GM13977 (cell line): ENCODE measurements at regions not wholly inside any gene's neighbourhood (a gene's known extent, or its start where the extent isn't known, plus 50 kb on each side); places are given as distances from the start of the nearest gene placed in this dataset.

ENCODE experiments used
- DNase-seq: peaks from one replicate; pipeline ENCODE4 v3.0.0; 2012; ENCODE audit warnings: low spot score
- in situ Hi-C: fragments of 300-500 bp; cut with MboI; formaldehyde crosslinking; loops from one replicate; pipeline ENCODE4 v1.12.0; 2022; ENCODE audit warnings: low sequenced_read_pairs, low pct_unique_long_range_greater_than_20kb, mixed read lengths, inconsistent platforms; ENCODE audit not compliant: unreplicated experiment
- TF ChIP-seq, protein P1 (sequence below): IDR thresholded peaks from 2 replicates; pipeline ENCODE4 v1.5.1; 2012; ENCODE audit warnings: mild to moderate bottlenecking, control low read depth; ENCODE audit not compliant: insufficient read depth; ENCODE audit errors: extremely low read depth, missing control alignments

DNA sequence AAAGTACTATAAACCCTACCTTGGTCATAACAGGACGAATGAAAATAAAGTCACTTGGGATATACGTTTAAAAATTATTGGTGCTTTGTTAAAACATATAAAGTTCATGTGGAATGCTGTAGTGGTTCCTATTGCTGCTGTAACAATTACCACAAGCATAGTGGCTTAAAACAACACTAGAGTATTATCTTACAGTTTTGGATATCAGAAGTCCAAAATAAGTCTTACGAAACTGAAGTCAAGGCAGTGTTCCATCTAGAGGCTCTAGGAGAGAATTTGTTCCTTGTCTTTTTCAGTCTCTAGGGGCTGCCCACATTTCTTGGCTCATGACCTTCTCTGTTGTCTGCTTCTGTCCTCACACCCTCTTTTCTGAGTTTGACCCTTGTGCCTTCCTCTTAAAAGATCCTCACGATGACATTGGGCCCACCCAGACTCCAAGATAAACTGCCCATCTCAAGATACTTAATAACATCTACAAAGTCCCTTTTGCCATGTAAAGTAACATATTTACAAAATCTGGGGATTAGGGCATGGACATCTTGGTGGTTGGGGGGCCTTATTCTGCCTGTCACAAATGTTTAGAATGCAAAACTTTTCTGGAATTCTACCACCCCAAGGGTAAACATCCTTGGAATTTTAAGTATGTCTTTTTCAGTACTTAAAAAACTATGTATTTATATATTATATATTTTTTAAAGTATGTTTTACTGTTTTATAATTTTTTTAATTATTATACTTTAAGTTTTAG is 178.1 kb downstream of the ETNK1 start:
- no peak for DNase-seq
- TF ChIP-seq, protein P1, sequence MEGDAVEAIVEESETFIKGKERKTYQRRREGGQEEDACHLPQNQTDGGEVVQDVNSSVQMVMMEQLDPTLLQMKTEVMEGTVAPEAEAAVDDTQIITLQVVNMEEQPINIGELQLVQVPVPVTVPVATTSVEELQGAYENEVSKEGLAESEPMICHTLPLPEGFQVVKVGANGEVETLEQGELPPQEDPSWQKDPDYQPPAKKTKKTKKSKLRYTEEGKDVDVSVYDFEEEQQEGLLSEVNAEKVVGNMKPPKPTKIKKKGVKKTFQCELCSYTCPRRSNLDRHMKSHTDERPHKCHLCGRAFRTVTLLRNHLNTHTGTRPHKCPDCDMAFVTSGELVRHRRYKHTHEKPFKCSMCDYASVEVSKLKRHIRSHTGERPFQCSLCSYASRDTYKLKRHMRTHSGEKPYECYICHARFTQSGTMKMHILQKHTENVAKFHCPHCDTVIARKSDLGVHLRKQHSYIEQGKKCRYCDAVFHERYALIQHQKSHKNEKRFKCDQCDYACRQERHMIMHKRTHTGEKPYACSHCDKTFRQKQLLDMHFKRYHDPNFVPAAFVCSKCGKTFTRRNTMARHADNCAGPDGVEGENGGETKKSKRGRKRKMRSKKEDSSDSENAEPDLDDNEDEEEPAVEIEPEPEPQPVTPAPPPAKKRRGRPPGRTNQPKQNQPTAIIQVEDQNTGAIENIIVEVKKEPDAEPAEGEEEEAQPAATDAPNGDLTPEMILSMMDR: no peak
- in situ Hi-C loops: no loop called here

DNA sequence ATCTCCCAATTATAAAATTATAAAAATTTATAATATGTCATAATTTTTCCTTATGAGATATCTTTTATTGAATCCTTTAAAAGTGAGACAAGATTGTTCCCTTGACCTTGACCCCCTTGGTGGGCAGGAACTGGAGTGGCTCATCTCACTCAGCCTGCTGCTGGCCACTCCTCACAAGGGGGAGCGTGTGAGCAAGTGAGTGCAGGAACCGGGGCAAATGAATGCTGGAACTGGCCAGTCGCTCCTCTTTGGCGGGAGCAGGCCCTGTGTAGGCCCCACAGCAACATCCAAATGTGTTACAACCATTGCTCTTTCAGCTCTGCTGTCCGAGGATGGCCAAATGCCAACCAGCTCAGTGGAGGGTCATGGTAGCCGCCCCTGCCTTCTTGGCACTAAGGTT is 178.8 kb downstream of the ETNK1 start:
- DNase-seq: no peak
- in situ Hi-C loops: no loop called here
- TF ChIP-seq, protein P1: no peak

DNA sequence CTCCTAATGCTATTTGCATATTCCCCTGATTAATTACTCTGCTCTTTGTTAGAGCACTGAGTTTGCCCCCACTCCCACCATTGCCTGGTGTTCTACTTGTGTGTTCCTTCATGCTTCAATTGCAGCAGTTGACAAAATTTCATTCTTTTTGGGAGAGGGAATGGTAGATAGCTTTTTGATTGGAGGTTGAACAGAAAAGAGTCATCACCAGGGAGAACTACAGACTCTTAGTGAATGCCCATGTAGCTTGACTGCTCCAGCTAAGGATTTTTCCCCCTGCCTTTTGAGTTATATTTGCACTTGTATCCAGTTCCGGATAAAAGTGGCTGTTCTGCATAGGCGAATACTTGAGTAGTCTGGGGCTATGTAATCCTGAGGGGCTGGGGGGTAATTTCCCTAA is 183.9 kb downstream of the ETNK1 start:
- no peak for DNase-seq
- in situ Hi-C loops: no loop called here
- TF ChIP-seq, protein P1: no peak

DNA sequence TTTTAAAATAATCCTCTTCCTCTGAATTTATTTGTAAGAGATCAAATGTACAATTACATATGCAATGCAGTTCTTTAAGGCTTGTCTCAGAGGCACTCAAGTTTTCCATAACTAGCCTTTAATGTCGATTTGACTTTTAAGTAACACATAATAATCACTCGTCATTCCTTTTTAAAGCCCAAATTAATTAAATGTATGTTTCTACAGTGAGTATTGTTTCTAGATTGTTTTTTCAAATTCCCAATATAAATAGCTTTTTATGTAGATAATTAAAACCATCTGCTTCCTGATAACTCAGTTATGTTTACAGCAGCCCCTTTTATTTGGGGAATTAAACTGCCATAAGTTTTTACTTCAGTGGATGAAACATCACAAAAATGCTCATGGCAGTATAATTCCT is 185.1 kb downstream of the ETNK1 start:
- in situ Hi-C loops: no loop called here
- TF ChIP-seq, protein P1: no peak
- no peak for DNase-seq

DNA sequence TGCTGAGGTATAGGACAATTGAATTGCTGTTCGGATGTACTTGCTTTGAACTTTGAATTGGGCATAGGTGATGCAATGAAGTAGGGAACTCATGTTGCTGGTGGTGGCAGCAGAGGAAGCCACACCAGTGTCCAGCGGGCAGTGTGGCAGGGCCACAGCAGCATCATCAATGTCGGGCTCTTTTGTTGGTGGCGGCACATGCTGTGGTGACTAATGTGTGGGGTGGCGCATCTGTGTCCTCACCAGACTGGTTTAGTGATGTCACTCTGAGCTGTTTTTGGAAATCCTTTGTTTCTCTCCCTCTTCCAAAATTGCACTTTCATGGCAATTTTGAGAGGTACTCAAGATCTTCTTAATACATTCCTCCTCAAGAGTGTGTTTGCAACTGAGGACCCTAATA is 187.6 kb downstream of the ETNK1 start:
- TF ChIP-seq, protein P1: no peak
- in situ Hi-C loops: no loop called here
- no peak for DNase-seq

DNA sequence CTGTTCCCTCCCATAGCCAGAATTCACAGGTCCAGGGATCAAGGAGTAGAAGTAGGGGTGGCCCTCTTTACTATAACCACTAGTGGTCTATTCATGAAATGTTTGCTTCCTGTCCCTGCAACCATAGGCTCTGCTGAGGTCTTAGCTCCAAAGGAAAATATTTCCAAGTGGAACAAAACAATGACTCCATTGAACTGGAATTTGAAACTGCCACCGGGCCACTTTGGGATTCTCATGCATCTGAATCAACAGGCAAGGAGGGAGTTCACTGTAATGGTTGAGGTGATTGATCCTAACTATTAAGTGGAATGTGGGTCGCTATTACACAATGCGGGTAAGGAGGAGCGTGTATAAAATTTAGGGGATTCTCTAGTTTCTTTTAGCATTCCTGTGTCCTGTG is 197.0 kb downstream of the ETNK1 start:
- TF ChIP-seq, protein P1: no peak
- in situ Hi-C loops: no loop called here
- DNase-seq: no peak
